COLO668 (cell line): ENCODE measurements at regions not wholly inside any gene's neighbourhood (a gene's known extent, or its start where the extent isn't known, plus 50 kb on each side); places are given as distances from the start of the nearest gene placed in this dataset.
"Not testable (repeated sequence)": the region's sequence is repeated elsewhere in the genome, so short reads cannot be mapped to it uniquely, and the experiment has no call there.

Experiments used
- DNase-seq: peaks from one replicate; lab custom pipeline; 2025; ENCODE audit not compliant: unreplicated experiment; lab: John Stamatoyannopoulos, UW

GRCh38 chr1:80607064-80607463, 1193.7 kb upstream of the ADGRL2 start:
- no peak for DNase-seq

- no peak for DNase-seq
Measured at GRCh38 chr1:80594013-80594412, 1206.7 kb upstream of the ADGRL2 start.

- no peak for DNase-seq
Measured at GRCh38 chr1:80593197-80593596, 1207.5 kb upstream of the ADGRL2 start.

GRCh38 chr1:80582980-80583379, 1217.8 kb upstream of the ADGRL2 start:
- no peak for DNase-seq

GRCh38 chr1:80579055-80579454, 1221.7 kb upstream of the ADGRL2 start:
- no peak for DNase-seq

- no peak for DNase-seq
Measured at GRCh38 chr1:80566867-80567266, 1233.9 kb upstream of the ADGRL2 start.

- DNase-seq = no peak
Measured at GRCh38 chr1:80566123-80566522, 1234.6 kb upstream of the ADGRL2 start.

- DNase-seq = no peak
Measured at GRCh38 chr1:80565406-80565805, 1235.3 kb upstream of the ADGRL2 start.

GRCh38 chr1:80542231-80542630, 1258.5 kb upstream of the ADGRL2 start:
- no peak for DNase-seq

GRCh38 chr1:80540596-80540995, 1260.1 kb upstream of the ADGRL2 start:
- DNase-seq = no peak

GRCh38 chr1:80540149-80540548, 1260.6 kb upstream of the ADGRL2 start:
- DNase-seq = no peak

GRCh38 chr1:80539298-80539697, 1261.4 kb upstream of the ADGRL2 start:
- DNase-seq = not testable (repeated sequence)

GRCh38 chr1:80536461-80536860, 1264.3 kb upstream of the ADGRL2 start:
- no peak for DNase-seq

GRCh38 chr1:80535466-80535865, 1265.3 kb upstream of the ADGRL2 start:
- no peak for DNase-seq

- DNase-seq = no peak
Measured at GRCh38 chr1:80534606-80535360, 1266.0 kb upstream of the ADGRL2 start.

- DNase-seq = no peak
Measured at GRCh38 chr1:80533775-80534334, 1266.9 kb upstream of the ADGRL2 start.

GRCh38 chr1:80533093-80533492, 1267.6 kb upstream of the ADGRL2 start:
- DNase-seq = no peak

GRCh38 chr1:80531182-80531581, 1269.6 kb upstream of the ADGRL2 start:
- no peak for DNase-seq

- no peak for DNase-seq
Measured at GRCh38 chr1:80529546-80529945, 1271.2 kb upstream of the ADGRL2 start.

GRCh38 chr1:80523861-80524260, 1276.9 kb upstream of the ADGRL2 start:
- no peak for DNase-seq

- not testable (repeated sequence) for DNase-seq
Measured at GRCh38 chr1:80523071-80523470, 1277.7 kb upstream of the ADGRL2 start.

GRCh38 chr1:80520949-80521348, 1279.8 kb upstream of the ADGRL2 start:
- DNase-seq = no peak

GRCh38 chr1:80517062-80517461, 1283.7 kb upstream of the ADGRL2 start:
- no peak for DNase-seq
